A204.1 (cell line): ENCODE measurements at regions not wholly inside any gene's neighbourhood (a gene's known extent, or its start where the extent isn't known, plus 50 kb on each side); places are given as distances from the start of the nearest gene placed in this dataset.

Source experiments
- FAIRE-seq: peaks from 2 replicates; lab custom pipeline; 2012; peaks lifted over from hg19 to GRCh38; lab: Jason Lieb, UNC

- FAIRE-seq = no peak
Measured at GRCh38 chr13:74372511-74372910, 238.3 kb upstream of the KLF12 start.

GRCh38 chr13:74367193-74367592 lies 233.0 kb upstream of the KLF12 start:
- no peak for FAIRE-seq

GRCh38 chr13:74361274-74361673 lies 227.1 kb upstream of the KLF12 start:
- FAIRE-seq = peak; percentile 35

GRCh38 chr13:74346960-74347359 lies 212.8 kb upstream of the KLF12 start:
- no peak for FAIRE-seq

- no peak for FAIRE-seq
Measured at GRCh38 chr13:74338341-74338740, 204.1 kb upstream of the KLF12 start.

GRCh38 chr13:74336546-74336945 lies 202.3 kb upstream of the KLF12 start:
- FAIRE-seq = no peak

GRCh38 chr13:74335370-74335769 lies 201.2 kb upstream of the KLF12 start:
- FAIRE-seq = no peak

GRCh38 chr13:74329962-74330361 lies 195.8 kb upstream of the KLF12 start:
- FAIRE-seq = no peak

GRCh38 chr13:74325106-74325505 lies 190.9 kb upstream of the KLF12 start:
- FAIRE-seq = no peak

GRCh38 chr13:74324338-74324737 lies 190.1 kb upstream of the KLF12 start:
- no peak for FAIRE-seq

GRCh38 chr13:74322562-74322961 lies 188.4 kb upstream of the KLF12 start:
- no peak for FAIRE-seq

GRCh38 chr13:74320282-74320681 lies 186.1 kb upstream of the KLF12 start:
- FAIRE-seq = no peak

- no peak for FAIRE-seq
Measured at GRCh38 chr13:74316547-74316946, 182.3 kb upstream of the KLF12 start.

- no peak for FAIRE-seq
Measured at GRCh38 chr13:74306496-74306895, 172.3 kb upstream of the KLF12 start.

- FAIRE-seq = no peak
Measured at GRCh38 chr13:74305876-74306275, 171.7 kb upstream of the KLF12 start.

GRCh38 chr13:74301258-74301935 lies 167.2 kb upstream of the KLF12 start:
- FAIRE-seq = no peak

GRCh38 chr13:74300162-74300561 lies 166.0 kb upstream of the KLF12 start:
- FAIRE-seq = no peak

- no peak for FAIRE-seq
Measured at GRCh38 chr13:74299721-74300120, 165.5 kb upstream of the KLF12 start.

- no peak for FAIRE-seq
Measured at GRCh38 chr13:74298923-74299322, 164.7 kb upstream of the KLF12 start.

GRCh38 chr13:74289861-74290773 lies 155.9 kb upstream of the KLF12 start:
- FAIRE-seq = no peak

GRCh38 chr13:74289107-74289506 lies 154.9 kb upstream of the KLF12 start:
- FAIRE-seq = no peak

GRCh38 chr13:74288361-74288911 lies 154.2 kb upstream of the KLF12 start:
- FAIRE-seq = no peak

- FAIRE-seq = no peak
Measured at GRCh38 chr13:74287724-74288169, 153.5 kb upstream of the KLF12 start.
